HEK293T (cell line): ENCODE measurements at regions not wholly inside any gene's neighbourhood (a gene's known extent, or its start where the extent isn't known, plus 50 kb on each side); places are given as distances from the start of the nearest gene placed in this dataset.
"Not testable (repeated sequence)": the region's sequence is repeated elsewhere in the genome, so short reads cannot be mapped to it uniquely, and the experiment has no call there.

Source experiments
- BHLHE40 ChIP-seq: fragments of 450-650 bp; IDR thresholded peaks from 2 replicates; pipeline ENCODE4 v1.6.1; 2016; ENCODE audit warnings: mild to moderate bottlenecking, moderate library complexity, borderline replicate concordance
- FOXM1 ChIP-seq: fragments of 450-650 bp; IDR thresholded peaks from 2 replicates; pipeline ENCODE4 v1.6.1; 2017; ENCODE audit warnings: mild to moderate bottlenecking, borderline replicate concordance
- NFRKB ChIP-seq: fragments of 450-650 bp; IDR thresholded peaks from 2 replicates; pipeline ENCODE4 v1.6.1; 2016; ENCODE audit warnings: mild to moderate bottlenecking, moderate library complexity
- TARDBP ChIP-seq: fragments of 450-650 bp; IDR thresholded peaks from 2 replicates; pipeline ENCODE4 v1.6.1; 2016
- ZNF384 ChIP-seq: fragments of 450-650 bp; IDR thresholded peaks from 2 replicates; pipeline ENCODE4 v1.6.1; 2016

- not testable (repeated sequence) for TF ChIP-seq FOXM1, ZNF384, TARDBP, BHLHE40, NFRKB
These were observed 72.5 kb upstream of the CCNY start for GRCh38 chr10:35263827-35264226.
